Liver (tissue), 8 donors: ENCODE measurements at regions not wholly inside any gene's neighbourhood (a gene's known extent, or its start where the extent isn't known, plus 50 kb on each side); places are given as distances from the start of the nearest gene placed in this dataset.

Source experiments
- DNase-seq: peaks from one replicate; pipeline ENCODE4 v3.0.0-alpha.2; 2017; ENCODE audit warnings: low spot score
- H3K27ac ChIP-seq, 2 donors: one replicate each; pipeline ENCODE4 v1.7.0; 2013; ENCODE audit warnings: inconsistent platforms in 2 of 2, low read length in 2 of 2, control low read depth in 1 of 2, low read depth in 1 of 2, mild to moderate bottlenecking in 1 of 2
- H3K27me3 ChIP-seq, 4 donors: one replicate each; pipeline versions ENCODE4 v1.6.1 to v1.7.0; 2013; ENCODE audit warnings: low read length in 3 of 4, inconsistent platforms in 1 of 4, mild to moderate bottlenecking in 1 of 4, moderate library complexity in 1 of 4; ENCODE audit not compliant: control insufficient read depth in 4 of 4, insufficient read depth in 4 of 4
- H3K36me3 ChIP-seq, 4 donors: one replicate each; pipeline versions ENCODE4 v1.6.1 to v1.7.0; 2013; ENCODE audit warnings: low read length in 3 of 4, mild to moderate bottlenecking in 3 of 4, low read depth in 1 of 4, moderate library complexity in 1 of 4; ENCODE audit not compliant: control insufficient read depth in 4 of 4, insufficient read depth in 3 of 4
- H3K4me1 ChIP-seq, 4 donors: one replicate each; pipeline versions ENCODE4 v1.6.1 to v1.7.0; 2013; ENCODE audit warnings: low read length in 3 of 4, mild to moderate bottlenecking in 3 of 4, moderate library complexity in 1 of 4; ENCODE audit not compliant: control insufficient read depth in 4 of 4, insufficient read depth in 4 of 4
- H3K4me3 ChIP-seq, 3 donors: one replicate each; pipeline versions ENCODE4 v1.6.1 to v1.7.0; 2013; ENCODE audit warnings: low read length in 3 of 3, control low read depth in 1 of 3, low read depth in 1 of 3, mild to moderate bottlenecking in 1 of 3
- H3K9ac ChIP-seq, 2 donors: one replicate each; pipeline ENCODE4 v1.7.0; 2013; ENCODE audit warnings: low read length in 2 of 2, mild to moderate bottlenecking in 2 of 2, moderate library complexity in 2 of 2, control low read depth in 1 of 2, low read depth in 1 of 2
- H3K9me3 ChIP-seq, 4 donors: one replicate each; pipeline versions ENCODE4 v1.6.1 to v1.7.0; 2013; ENCODE audit warnings: low read length in 3 of 4; ENCODE audit not compliant: control insufficient read depth in 4 of 4
- FOXA1 ChIP-seq: IDR thresholded peaks from 2 replicates; pipeline ENCODE4 v1.6.1; 2016; ENCODE audit warnings: antibody characterized with exemption
- FOXA2 ChIP-seq: IDR thresholded peaks from 2 replicates; pipeline ENCODE4 v1.6.1; 2016; ENCODE audit warnings: antibody characterized with exemption
- GABPA ChIP-seq, 2 donors: IDR thresholded peaks in 1 of 2; conservative IDR thresholded peaks in 1 of 2; 2 replicates each; pipeline ENCODE4 v1.6.1; 2016; ENCODE audit warnings: antibody characterized with exemption in 2 of 2, mild to moderate bottlenecking in 1 of 2, moderate library complexity in 1 of 2
- HNF4A ChIP-seq, 2 donors: conservative IDR thresholded peaks; 2 replicates each; pipeline ENCODE4 v1.6.1; 2016; ENCODE audit warnings: antibody characterized with exemption in 2 of 2, mild to moderate bottlenecking in 2 of 2
- RXRA ChIP-seq, 2 donors: IDR thresholded peaks; 2 replicates each; pipeline ENCODE4 v1.6.1; 2017 to 2018; ENCODE audit warnings: antibody characterized with exemption in 2 of 2, mild to moderate bottlenecking in 1 of 2
- TAF1 ChIP-seq: conservative IDR thresholded peaks from 2 replicates; pipeline ENCODE4 v1.6.1; 2016; ENCODE audit warnings: antibody characterized with exemption, mild to moderate bottlenecking
- WGBS: extraction: QIAGEN DNeasy Blood & Tissue Kit; methylation state at CpG from one replicate; pipeline ENCODE4 v1.1.7; 2013; 5-methylcytosine and 5-hydroxymethylcytosine counted together
- TF ChIP-seq, protein P1 (sequence below): fragments of 150-350 bp; IDR thresholded peaks from 2 replicates; pipeline ENCODE4 v1.5.1; 2017; ENCODE audit warnings: improper control_type of control experiment, low read depth, low read length; ENCODE audit not compliant: missing input control
- TF ChIP-seq, protein P2 (sequence below): IDR thresholded peaks from 2 replicates; pipeline ENCODE4 v1.6.1; 2016; ENCODE audit warnings: antibody characterized with exemption
- TF ChIP-seq, protein P3 (sequence below): IDR thresholded peaks from 2 replicates; pipeline ENCODE4 v1.6.1; 2016; ENCODE audit warnings: antibody characterized with exemption, mild to moderate bottlenecking
- TF ChIP-seq, protein P4 (sequence below): IDR thresholded peaks from 2 replicates; pipeline ENCODE4 v1.6.1; 2016; ENCODE audit warnings: antibody characterized with exemption
- TF ChIP-seq, protein P5 (sequence below): IDR thresholded peaks from 2 replicates; pipeline ENCODE4 v1.6.1; 2016; ENCODE audit warnings: antibody characterized with exemption
- donor health status: healthy.
- donor health status: healthy.
- donor health status: healthy.
- donor health status: healthy.
- donor health status: healthy.

DNA sequence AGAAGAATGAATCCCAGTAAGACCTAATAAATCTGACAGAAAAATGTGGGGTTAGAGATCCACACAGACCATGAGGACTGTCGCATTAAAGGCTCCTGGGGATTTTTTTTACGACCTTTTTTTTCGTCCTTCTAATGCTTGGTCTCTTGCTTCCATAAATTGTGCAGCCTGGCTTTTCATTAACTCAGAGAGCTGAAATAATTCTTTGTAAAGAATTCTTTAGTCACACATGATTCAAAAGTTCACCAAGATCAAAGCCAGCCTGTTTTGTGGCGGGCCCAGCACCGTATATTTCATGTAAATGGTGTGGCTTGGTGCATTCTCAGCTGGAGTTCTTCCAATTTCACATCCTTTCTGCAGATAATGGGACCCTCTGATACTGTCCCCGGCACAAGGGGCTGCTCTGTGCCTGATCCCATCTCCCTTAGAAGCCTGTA, 206.6 kb upstream of the BMPER start:
- DNase-seq: no peak
- H3K9me3 ChIP-seq: peaks cover 7 to 15% (median 11%) of the 10 kb centered on the region in 4 donors
- no peak overlapping the region for H3K4me3 ChIP-seq
- no peak for TF ChIP-seq HNF4A (conservative IDR thresholded peaks at IDR 0.05)
- no peak for TF ChIP-seq GABPA (IDR thresholded peaks at IDR 0.05 in 1 of 2, conservative IDR thresholded peaks at IDR 0.05 in 1 of 2)
- TF ChIP-seq, protein P1, sequence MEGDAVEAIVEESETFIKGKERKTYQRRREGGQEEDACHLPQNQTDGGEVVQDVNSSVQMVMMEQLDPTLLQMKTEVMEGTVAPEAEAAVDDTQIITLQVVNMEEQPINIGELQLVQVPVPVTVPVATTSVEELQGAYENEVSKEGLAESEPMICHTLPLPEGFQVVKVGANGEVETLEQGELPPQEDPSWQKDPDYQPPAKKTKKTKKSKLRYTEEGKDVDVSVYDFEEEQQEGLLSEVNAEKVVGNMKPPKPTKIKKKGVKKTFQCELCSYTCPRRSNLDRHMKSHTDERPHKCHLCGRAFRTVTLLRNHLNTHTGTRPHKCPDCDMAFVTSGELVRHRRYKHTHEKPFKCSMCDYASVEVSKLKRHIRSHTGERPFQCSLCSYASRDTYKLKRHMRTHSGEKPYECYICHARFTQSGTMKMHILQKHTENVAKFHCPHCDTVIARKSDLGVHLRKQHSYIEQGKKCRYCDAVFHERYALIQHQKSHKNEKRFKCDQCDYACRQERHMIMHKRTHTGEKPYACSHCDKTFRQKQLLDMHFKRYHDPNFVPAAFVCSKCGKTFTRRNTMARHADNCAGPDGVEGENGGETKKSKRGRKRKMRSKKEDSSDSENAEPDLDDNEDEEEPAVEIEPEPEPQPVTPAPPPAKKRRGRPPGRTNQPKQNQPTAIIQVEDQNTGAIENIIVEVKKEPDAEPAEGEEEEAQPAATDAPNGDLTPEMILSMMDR: no peak
- no peak for TF ChIP-seq FOXA1
- no peak for TF ChIP-seq FOXA2
- no peak for TF ChIP-seq TAF1
- TF ChIP-seq, protein P2, sequence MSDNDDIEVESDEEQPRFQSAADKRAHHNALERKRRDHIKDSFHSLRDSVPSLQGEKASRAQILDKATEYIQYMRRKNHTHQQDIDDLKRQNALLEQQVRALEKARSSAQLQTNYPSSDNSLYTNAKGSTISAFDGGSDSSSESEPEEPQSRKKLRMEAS: no peak
- TF ChIP-seq, protein P3, sequence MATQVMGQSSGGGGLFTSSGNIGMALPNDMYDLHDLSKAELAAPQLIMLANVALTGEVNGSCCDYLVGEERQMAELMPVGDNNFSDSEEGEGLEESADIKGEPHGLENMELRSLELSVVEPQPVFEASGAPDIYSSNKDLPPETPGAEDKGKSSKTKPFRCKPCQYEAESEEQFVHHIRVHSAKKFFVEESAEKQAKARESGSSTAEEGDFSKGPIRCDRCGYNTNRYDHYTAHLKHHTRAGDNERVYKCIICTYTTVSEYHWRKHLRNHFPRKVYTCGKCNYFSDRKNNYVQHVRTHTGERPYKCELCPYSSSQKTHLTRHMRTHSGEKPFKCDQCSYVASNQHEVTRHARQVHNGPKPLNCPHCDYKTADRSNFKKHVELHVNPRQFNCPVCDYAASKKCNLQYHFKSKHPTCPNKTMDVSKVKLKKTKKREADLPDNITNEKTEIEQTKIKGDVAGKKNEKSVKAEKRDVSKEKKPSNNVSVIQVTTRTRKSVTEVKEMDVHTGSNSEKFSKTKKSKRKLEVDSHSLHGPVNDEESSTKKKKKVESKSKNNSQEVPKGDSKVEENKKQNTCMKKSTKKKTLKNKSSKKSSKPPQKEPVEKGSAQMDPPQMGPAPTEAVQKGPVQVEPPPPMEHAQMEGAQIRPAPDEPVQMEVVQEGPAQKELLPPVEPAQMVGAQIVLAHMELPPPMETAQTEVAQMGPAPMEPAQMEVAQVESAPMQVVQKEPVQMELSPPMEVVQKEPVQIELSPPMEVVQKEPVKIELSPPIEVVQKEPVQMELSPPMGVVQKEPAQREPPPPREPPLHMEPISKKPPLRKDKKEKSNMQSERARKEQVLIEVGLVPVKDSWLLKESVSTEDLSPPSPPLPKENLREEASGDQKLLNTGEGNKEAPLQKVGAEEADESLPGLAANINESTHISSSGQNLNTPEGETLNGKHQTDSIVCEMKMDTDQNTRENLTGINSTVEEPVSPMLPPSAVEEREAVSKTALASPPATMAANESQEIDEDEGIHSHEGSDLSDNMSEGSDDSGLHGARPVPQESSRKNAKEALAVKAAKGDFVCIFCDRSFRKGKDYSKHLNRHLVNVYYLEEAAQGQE: no peak
- H3K4me1 ChIP-seq: no peaks in the 10 kb centered on the region
- H3K27ac ChIP-seq: no peak overlapping the region
- H3K36me3 ChIP-seq: no peaks in the 10 kb centered on the region
- no peaks in the 10 kb centered on the region for H3K27me3 ChIP-seq
- no peak overlapping the region for H3K9ac ChIP-seq
- WGBS: 85% methylated on average over 6 of the region's 6 CpGs

DNA sequence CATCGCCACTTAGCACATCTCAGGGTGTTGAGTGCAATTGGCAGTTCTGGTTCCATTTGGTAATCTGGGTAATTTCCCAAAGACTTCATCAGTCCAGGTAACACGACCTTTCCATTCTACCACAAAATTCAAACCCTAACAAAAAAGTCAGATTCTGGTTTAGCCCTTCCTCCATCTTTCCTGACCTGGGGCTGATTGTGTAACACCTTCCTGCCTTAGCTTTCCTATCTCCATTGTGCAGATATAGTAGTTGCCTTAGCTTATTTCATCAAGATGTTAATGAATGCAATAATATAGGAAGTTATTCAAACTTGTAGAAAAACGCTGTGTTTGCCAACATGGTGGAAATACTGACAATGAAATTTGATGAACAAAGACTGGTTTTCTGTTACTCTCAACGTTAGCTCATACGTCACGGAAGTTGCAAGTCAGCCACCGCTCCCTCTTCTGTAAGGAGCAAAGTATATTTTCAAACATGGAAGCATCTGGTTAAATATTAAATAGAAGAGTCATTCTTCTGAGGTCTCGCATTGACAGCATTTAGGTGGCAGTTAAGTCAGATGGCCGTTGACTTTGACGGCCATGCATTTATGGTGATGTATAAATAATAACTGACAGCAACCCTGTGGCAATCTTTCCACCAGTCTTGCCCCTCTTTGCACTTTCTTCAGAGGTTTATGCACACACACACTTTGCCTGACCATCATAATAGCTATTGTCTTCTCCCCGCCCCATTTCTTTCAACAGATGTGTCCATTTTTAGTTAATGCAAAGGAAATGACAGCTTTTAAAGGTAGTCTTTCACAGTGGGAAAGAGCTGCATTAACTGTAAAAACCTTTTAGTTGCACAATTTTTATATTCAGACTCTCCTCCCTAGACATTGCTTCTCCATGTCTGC, 205.1 kb upstream of the BMPER start:
- no peak for DNase-seq
- no peaks in the 10 kb centered on the region for H3K36me3 ChIP-seq
- 78% methylated on average over 11 of the region's 11 CpGs for WGBS
- no peak overlapping the region for H3K27ac ChIP-seq
- no peak overlapping the region for H3K4me3 ChIP-seq
- TF ChIP-seq FOXA2: no peak
- TF ChIP-seq, protein P4, sequence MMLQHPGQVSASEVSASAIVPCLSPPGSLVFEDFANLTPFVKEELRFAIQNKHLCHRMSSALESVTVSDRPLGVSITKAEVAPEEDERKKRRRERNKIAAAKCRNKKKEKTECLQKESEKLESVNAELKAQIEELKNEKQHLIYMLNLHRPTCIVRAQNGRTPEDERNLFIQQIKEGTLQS: no peak
- TF ChIP-seq, protein P5, sequence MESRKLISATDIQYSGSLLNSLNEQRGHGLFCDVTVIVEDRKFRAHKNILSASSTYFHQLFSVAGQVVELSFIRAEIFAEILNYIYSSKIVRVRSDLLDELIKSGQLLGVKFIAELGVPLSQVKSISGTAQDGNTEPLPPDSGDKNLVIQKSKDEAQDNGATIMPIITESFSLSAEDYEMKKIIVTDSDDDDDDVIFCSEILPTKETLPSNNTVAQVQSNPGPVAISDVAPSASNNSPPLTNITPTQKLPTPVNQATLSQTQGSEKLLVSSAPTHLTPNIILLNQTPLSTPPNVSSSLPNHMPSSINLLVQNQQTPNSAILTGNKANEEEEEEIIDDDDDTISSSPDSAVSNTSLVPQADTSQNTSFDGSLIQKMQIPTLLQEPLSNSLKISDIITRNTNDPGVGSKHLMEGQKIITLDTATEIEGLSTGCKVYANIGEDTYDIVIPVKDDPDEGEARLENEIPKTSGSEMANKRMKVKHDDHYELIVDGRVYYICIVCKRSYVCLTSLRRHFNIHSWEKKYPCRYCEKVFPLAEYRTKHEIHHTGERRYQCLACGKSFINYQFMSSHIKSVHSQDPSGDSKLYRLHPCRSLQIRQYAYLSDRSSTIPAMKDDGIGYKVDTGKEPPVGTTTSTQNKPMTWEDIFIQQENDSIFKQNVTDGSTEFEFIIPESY: no peak
- no peak for TF ChIP-seq TAF1
- TF ChIP-seq RXRA (IDR thresholded peaks at IDR 0.05): no peak
- no peaks in the 10 kb centered on the region for H3K27me3 ChIP-seq
- peaks cover 7 to 15% (median 11%) of the 10 kb centered on the region in 4 donors for H3K9me3 ChIP-seq
- H3K4me1 ChIP-seq: no peaks in the 10 kb centered on the region
- H3K9ac ChIP-seq: no peak overlapping the region
